UCSD-AML1 (cell line): ENCODE measurements at regions not wholly inside any gene's neighbourhood (a gene's known extent, or its start where the extent isn't known, plus 50 kb on each side); places are given as distances from the start of the nearest gene placed in this dataset.

Source experiments
- DNase-seq: peaks from one replicate; lab custom pipeline; 2025; ENCODE audit not compliant: unreplicated experiment; lab: John Stamatoyannopoulos, UW

DNA sequence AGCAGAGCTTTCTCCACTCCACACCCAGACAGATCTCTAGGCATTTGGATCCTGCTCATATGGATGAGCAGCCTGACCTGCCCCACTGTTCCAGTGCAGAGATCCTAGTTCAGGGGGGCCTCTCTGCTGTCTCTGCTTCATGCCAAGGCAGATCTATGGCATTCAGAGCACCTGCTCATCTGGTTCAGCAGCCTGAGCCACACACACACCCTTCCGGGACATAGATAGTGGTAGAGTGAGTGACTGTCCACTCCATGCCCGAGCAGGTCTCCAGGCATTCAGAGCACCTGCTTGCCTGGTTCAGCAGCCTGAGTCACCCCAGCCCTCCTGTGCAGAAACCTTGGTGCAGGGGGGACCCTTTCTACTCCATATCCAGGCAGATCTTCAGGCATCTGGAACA, 54.3 kb upstream of the ZNF800 start:
- no peak for DNase-seq
